ENCODE measurements at regions not wholly inside any gene's neighbourhood (a gene's known extent, or its start where the extent isn't known, plus 50 kb on each side); places are given as distances from the start of the nearest gene placed in this dataset.
A peak's percentile ranks its signal among the peaks of the same experiment; 100 is the strongest.
"Not testable (repeated sequence)": the region's sequence is repeated elsewhere in the genome, so short reads cannot be mapped to it uniquely, and the experiment has no call there.

- H3K27me3 ChIP-seq (ENCODE audit: control insufficient read depth in 2 of 2, insufficient read depth in 2 of 2, low read length in 2 of 2); H3K27ac ChIP-seq (ENCODE audit: extremely low read depth, low read depth, low read length); H4K20me1 ChIP-seq (replicated peaks; ENCODE audit: control insufficient read depth, insufficient read depth, low read length); in situ Hi-C loops (cut with MboI); H3K4me2 ChIP-seq (ENCODE audit: insufficient read depth, low read length); DNase-seq (ENCODE audit: extremely low read depth in 1 of 4, low spot score in 3 of 4); H3K9me3 ChIP-seq (replicated peaks; ENCODE audit: control insufficient read depth, insufficient read depth, low read depth, low read length); H3K4me3 ChIP-seq; H3K36me3 ChIP-seq (ENCODE audit: control insufficient read depth, insufficient read depth, low read length); H3K9me1 ChIP-seq (ENCODE audit: control insufficient read depth, insufficient read depth, low read length); H3K79me2 ChIP-seq (ENCODE audit: control insufficient read depth, insufficient read depth, low read length); H3K9ac ChIP-seq (ENCODE audit: insufficient read depth in 1 of 2, low read depth in 2 of 2, low read length in 2 of 2); POLR2A ChIA-PET; BruUV-seq (replicated peaks); H3K4me1 ChIP-seq (replicated peaks in 1 of 2; ENCODE audit: control insufficient read depth in 2 of 2, insufficient read depth in 2 of 2, low read length in 2 of 2); CTCF ChIA-PET (ENCODE audit: low intra/inter-chr PET ratio); FAIRE-seq; H2AFZ ChIP-seq (ENCODE audit: low read depth, low read length); ATAC-seq; intact Hi-C loops (cut with micrococcal nuclease): not testable (repeated sequence)
- TF ChIP-seq ZNF146 (CRISPR knock-in tag; IDR thresholded peaks at IDR 0.05; ENCODE audit: unreplicated experiment), result peak; percentile 8
- WGBS (ENCODE audit: insufficient coverage, low coverage, missing lambda C conversion rate), result 0% methylated on average over 2 of the region's 2 CpGs
Observed at GRCh38 chrX:83990178-83990577, 129.2 kb downstream of the CYLC1 start.

DNA sequence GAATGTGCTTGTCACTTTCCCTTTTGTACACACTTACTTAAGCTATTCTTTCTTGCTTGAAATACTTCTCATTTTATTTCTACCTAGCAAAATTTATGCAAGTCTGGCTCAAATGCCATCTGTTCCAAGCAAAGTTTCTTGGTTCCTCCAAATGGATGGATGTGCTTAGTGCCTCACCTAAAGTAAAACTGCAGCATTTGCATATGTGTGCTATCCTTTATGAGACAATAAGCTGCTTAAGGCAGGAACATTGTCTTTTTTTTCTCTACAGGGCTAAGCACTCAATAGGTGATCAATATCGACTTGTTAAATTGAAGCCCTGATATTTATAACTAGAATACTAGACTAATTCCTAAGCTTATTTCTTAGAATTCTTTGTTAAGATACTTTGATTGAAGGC is 136.8 kb downstream of the CYLC1 start:
- in situ Hi-C loops (cut with MboI), result no loop called here
- BruUV-seq (replicated peaks), result no TSS peak
- DNase-seq (ENCODE audit: extremely low read depth in 1 of 4, low spot score in 3 of 4), result no peak
- CTCF ChIA-PET (ENCODE audit: low intra/inter-chr PET ratio), result no interaction called here
- Histone ChIP-seq H3K9ac (ENCODE audit: insufficient read depth in 1 of 2, low read depth in 2 of 2, low read length in 2 of 2) (no peak overlapping the region), H3K9me1 (ENCODE audit: control insufficient read depth, insufficient read depth, low read length) (no peaks in the 10 kb centered on the region), H3K79me2 (ENCODE audit: control insufficient read depth, insufficient read depth, low read length) (no peaks in the 10 kb centered on the region), H2AFZ (ENCODE audit: low read depth, low read length) (no peak overlapping the region), H4K20me1 (replicated peaks; ENCODE audit: control insufficient read depth, insufficient read depth, low read length) (no peaks in the 10 kb centered on the region), H3K36me3 (ENCODE audit: control insufficient read depth, insufficient read depth, low read length) (no peaks in the 10 kb centered on the region), H3K27ac (ENCODE audit: extremely low read depth, low read depth, low read length) (no peak overlapping the region), H3K9me3 (replicated peaks; ENCODE audit: control insufficient read depth, insufficient read depth, low read depth, low read length) (no peaks in the 10 kb centered on the region), H3K27me3 (ENCODE audit: control insufficient read depth in 2 of 2, insufficient read depth in 2 of 2, low read length in 2 of 2) (no peaks in the 10 kb centered on the region), H3K4me1 (replicated peaks in 1 of 2; ENCODE audit: control insufficient read depth in 2 of 2, insufficient read depth in 2 of 2, low read length in 2 of 2) (no peaks in the 10 kb centered on the region), H3K4me2 (ENCODE audit: insufficient read depth, low read length) (no peak overlapping the region), H3K4me3 (no peak overlapping the region)
- no peak for FAIRE-seq
- intact Hi-C loops (cut with micrococcal nuclease), result no loop called here
- ATAC-seq, result no peak
- 0% methylated on average over 1 of the region's 1 CpG for WGBS (ENCODE audit: insufficient coverage, low coverage, missing lambda C conversion rate)
- POLR2A ChIA-PET, result no interaction called here
- TF ChIP-seq GATAD2B (IDR thresholded peaks at IDR 0.05; ENCODE audit: borderline replicate concordance) (no peak), RHOXF2B (CRISPR knock-in tag; conservative IDR thresholded peaks at IDR 0.05) (no peak), PCBP2 (IDR thresholded peaks at IDR 0.05; ENCODE audit: low read depth, low read length, poor library complexity, severe bottlenecking) (no peak), U2AF1 (optimal IDR thresholded peaks at IDR 0.05; ENCODE audit: low read depth, low read length) (no peak), KLF6 (CRISPR knock-in tag; IDR thresholded peaks at IDR 0.05; ENCODE audit: borderline replicate concordance) (no peak), IRF9 (tag; IDR thresholded peaks at IDR 0.05) (no peak), GATA2 (CRISPR knock-in tag; IDR thresholded peaks at IDR 0.05) (no peak), MBD2 (IDR thresholded peaks at IDR 0.05; ENCODE audit: borderline replicate concordance, low read depth) (no peak), ZNF717 (CRISPR knock-in tag; IDR thresholded peaks at IDR 0.05) (no peak), RNF2 (IDR thresholded peaks at IDR 0.05) (no peak), GABPA (tag; conservative IDR thresholded peaks at IDR 0.05; ENCODE audit: low read depth) (no peak), GABPB2 (CRISPR knock-in tag; conservative IDR thresholded peaks at IDR 0.05) (no peak)
- TF ChIP-seq, protein P1, sequence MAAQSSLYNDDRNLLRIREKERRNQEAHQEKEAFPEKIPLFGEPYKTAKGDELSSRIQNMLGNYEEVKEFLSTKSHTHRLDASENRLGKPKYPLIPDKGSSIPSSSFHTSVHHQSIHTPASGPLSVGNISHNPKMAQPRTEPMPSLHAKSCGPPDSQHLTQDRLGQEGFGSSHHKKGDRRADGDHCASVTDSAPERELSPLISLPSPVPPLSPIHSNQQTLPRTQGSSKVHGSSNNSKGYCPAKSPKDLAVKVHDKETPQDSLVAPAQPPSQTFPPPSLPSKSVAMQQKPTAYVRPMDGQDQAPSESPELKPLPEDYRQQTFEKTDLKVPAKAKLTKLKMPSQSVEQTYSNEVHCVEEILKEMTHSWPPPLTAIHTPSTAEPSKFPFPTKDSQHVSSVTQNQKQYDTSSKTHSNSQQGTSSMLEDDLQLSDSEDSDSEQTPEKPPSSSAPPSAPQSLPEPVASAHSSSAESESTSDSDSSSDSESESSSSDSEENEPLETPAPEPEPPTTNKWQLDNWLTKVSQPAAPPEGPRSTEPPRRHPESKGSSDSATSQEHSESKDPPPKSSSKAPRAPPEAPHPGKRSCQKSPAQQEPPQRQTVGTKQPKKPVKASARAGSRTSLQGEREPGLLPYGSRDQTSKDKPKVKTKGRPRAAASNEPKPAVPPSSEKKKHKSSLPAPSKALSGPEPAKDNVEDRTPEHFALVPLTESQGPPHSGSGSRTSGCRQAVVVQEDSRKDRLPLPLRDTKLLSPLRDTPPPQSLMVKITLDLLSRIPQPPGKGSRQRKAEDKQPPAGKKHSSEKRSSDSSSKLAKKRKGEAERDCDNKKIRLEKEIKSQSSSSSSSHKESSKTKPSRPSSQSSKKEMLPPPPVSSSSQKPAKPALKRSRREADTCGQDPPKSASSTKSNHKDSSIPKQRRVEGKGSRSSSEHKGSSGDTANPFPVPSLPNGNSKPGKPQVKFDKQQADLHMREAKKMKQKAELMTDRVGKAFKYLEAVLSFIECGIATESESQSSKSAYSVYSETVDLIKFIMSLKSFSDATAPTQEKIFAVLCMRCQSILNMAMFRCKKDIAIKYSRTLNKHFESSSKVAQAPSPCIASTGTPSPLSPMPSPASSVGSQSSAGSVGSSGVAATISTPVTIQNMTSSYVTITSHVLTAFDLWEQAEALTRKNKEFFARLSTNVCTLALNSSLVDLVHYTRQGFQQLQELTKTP (IDR thresholded peaks at IDR 0.05; ENCODE audit: low read depth in 1 of 2, partially characterized antibody in 2 of 2), result no peak
